ENCODE measurements at regions not wholly inside any gene's neighbourhood (a gene's known extent, or its start where the extent isn't known, plus 50 kb on each side); places are given as distances from the start of the nearest gene placed in this dataset.

DNA sequence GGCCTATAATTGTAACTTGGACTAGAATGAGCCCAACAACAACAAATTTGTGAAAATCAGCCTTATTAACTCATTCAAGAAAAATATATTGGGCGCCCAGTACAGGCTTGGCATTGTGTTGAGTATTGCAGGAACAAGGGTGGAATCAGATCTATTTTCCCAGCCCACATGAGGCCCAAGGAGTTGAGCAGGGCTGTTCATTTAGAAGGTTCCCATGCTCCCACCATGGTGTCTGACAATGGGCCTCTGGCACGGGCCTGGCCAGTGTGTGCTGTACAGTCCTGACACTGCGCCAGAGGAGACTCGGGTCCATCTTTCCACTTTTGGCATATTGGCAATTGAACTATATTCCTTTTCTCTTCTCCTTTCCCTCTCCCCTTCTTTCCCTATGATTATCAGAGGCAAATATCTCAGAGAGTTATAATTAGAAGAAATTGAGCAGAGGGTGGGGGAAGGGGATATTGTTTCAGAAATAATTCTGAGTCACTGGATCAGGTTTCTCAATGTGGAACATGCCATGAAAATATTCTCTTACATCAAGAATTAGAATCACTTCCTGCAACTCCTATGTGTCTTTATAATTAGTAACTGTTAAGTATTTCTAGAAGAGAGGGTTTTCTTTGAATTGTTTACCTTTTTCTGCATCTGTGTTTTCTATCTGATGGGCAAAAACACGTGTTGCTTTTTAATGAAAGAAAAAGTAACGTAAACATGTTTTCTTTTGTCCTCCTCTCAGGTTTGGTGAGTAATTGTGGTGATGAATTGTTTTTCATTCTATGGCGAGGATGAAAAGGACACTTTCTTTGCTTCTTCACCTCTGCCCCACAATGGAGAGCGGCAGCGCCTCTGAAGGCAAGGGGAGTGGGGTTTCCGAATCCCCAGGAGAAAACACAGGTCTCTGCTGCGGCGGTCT, 209.4 kb downstream of the FOXA2 start:
- TF ChIP-seq DNMT1 (IDR thresholded peaks at IDR 0.05): no peak
- no peak for TF ChIP-seq NCOA1 (IDR thresholded peaks at IDR 0.05; ENCODE audit: low read depth)
- TF ChIP-seq SNRNP70 (optimal IDR thresholded peaks at IDR 0.05; ENCODE audit: low read depth, low read length): no peak
- TF ChIP-seq ARID2 (IDR thresholded peaks at IDR 0.05): no peak
- TF ChIP-seq CTCF (IDR thresholded peaks at IDR 0.05 in 2 of 3, conservative IDR thresholded peaks at IDR 0.05 in 1 of 3; ENCODE audit: insufficient read depth in 2 of 3, low read depth in 1 of 3, low read length in 3 of 3): no peak
- no peak for TF ChIP-seq POLR2A (conservative IDR thresholded peaks at IDR 0.05)
- TF ChIP-seq SMARCA4 (IDR thresholded peaks at IDR 0.05): no peak
- TF ChIP-seq XRCC5 (IDR thresholded peaks at IDR 0.05; ENCODE audit: low read depth, low read length): no peak
- TF ChIP-seq, protein P1, sequence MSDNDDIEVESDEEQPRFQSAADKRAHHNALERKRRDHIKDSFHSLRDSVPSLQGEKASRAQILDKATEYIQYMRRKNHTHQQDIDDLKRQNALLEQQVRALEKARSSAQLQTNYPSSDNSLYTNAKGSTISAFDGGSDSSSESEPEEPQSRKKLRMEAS (CRISPR knock-in tag; IDR thresholded peaks at IDR 0.05): no peak
- no peak for TF ChIP-seq JUN (IDR thresholded peaks at IDR 0.05; ENCODE audit: borderline replicate concordance, low read depth, low read length)
- no peak for TF ChIP-seq JUN (CRISPR knock-in tag; IDR thresholded peaks at IDR 0.05; ENCODE audit: borderline replicate concordance)

Data from K562 (cell line).